ENCODE measurements at regions not wholly inside any gene's neighbourhood (a gene's known extent, or its start where the extent isn't known, plus 50 kb on each side); places are given as distances from the start of the nearest gene placed in this dataset.

DNA sequence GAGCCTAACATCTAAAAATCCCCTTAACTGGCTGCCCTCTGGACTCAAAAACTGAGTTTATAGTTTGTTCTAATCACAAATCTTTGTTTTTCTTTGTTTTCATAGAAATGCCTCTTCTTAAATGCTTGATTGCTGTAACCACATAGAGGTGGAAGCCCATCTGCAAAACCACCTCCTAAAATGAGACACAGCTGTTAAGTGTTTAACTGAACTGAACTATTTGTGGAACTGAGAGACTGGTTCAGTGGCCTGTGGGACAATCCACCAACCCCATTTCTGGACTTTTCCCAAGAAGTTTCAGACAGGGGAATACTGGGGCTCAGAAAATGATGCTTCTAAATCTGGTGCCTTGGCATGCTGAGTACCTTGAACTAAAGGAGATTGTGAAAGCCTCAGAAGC, 50.9 kb upstream of the TM9SF2 start:
- DNase-seq (ENCODE audit: low read depth) = no peak
- no peak overlapping the region for H3K4me3 ChIP-seq (ENCODE audit: low read depth, low read length)
- TF ChIP-seq, protein P1, sequence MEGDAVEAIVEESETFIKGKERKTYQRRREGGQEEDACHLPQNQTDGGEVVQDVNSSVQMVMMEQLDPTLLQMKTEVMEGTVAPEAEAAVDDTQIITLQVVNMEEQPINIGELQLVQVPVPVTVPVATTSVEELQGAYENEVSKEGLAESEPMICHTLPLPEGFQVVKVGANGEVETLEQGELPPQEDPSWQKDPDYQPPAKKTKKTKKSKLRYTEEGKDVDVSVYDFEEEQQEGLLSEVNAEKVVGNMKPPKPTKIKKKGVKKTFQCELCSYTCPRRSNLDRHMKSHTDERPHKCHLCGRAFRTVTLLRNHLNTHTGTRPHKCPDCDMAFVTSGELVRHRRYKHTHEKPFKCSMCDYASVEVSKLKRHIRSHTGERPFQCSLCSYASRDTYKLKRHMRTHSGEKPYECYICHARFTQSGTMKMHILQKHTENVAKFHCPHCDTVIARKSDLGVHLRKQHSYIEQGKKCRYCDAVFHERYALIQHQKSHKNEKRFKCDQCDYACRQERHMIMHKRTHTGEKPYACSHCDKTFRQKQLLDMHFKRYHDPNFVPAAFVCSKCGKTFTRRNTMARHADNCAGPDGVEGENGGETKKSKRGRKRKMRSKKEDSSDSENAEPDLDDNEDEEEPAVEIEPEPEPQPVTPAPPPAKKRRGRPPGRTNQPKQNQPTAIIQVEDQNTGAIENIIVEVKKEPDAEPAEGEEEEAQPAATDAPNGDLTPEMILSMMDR (IDR thresholded peaks at IDR 0.05; ENCODE audit: control insufficient read depth, extremely low read depth, insufficient read depth) = no peak
